Spinal cord (tissue), 9 donors: ENCODE measurements at regions not wholly inside any gene's neighbourhood (a gene's known extent, or its start where the extent isn't known, plus 50 kb on each side); places are given as distances from the start of the nearest gene placed in this dataset.

Source experiments
- DNase-seq, 6 donors: peaks; one replicate each; pipeline versions ENCODE4 v3.0.0 to v3.0.0-alpha.2; 2013 to 2015; ENCODE audit warnings: low spot score in 6 of 6, low read depth in 4 of 6
- H3K27ac ChIP-seq: one replicate; pipeline ENCODE4 v1.5.1; 2013; ENCODE audit warnings: low read depth, low read length, control low read depth
- H3K27me3 ChIP-seq: one replicate; pipeline ENCODE4 v1.6.1; 2013; ENCODE audit warnings: low read length; ENCODE audit not compliant: control insufficient read depth, insufficient read depth
- H3K36me3 ChIP-seq: one replicate; pipeline ENCODE4 v1.6.1; 2013; ENCODE audit warnings: low read length; ENCODE audit not compliant: control insufficient read depth, insufficient read depth
- H3K4me1 ChIP-seq: one replicate; pipeline ENCODE4 v1.6.1; 2013; ENCODE audit warnings: low read length; ENCODE audit not compliant: control insufficient read depth, insufficient read depth
- H3K4me3 ChIP-seq: one replicate; pipeline ENCODE4 v1.5.1; 2013; ENCODE audit warnings: low read depth, low read length, control low read depth
- H3K9me3 ChIP-seq: one replicate; pipeline ENCODE4 v1.6.1; 2013; ENCODE audit warnings: low read length; ENCODE audit not compliant: control insufficient read depth, insufficient read depth
- WGBS: methylation state at CpG from one replicate; pipeline ENCODE4 v1.1.5; 2013; ENCODE audit warnings: missing lambda C conversion rate; ENCODE audit not compliant: insufficient coverage; 5-methylcytosine and 5-hydroxymethylcytosine counted together
- donor health status: healthy.

DNA sequence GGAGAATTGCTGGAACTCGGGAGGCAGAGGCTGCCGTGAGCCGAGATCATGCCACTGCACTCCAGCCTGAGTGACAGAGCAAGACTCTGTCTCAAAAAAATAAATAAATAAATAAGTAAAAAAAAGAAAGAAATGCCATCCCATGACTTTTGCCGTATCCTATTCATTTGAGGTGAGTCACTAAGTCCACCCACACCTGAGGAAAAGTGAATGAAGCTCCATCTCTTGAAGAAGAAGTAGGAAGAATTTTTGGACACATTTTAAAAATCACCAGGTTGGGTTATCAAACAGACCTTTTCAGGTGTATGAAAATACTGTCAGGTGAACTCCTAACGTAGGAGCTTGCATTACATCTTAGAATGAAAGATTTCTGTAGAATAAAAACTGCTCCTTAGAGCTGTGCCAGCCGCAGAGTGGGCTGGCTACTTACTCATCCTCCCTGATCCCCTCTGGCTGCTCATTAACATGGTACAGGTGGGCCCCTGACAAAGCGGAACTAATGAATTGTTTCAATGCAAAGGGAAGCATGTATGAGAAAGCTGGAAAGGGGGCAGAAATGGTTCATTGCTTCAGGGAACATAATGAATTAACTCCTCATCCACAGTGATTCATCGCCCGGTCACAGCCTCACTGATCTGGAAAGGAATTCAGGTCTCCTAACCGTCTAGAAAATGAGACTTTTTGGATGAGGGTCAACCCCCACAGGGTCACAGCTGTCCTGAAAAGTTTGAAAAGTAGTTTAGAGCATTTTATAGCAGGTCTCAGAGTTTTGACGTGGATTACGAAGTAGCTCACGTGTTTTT, 191.4 kb downstream of the SPP2 start:
- H3K4me3 ChIP-seq, result no peak overlapping the region
- H3K27ac ChIP-seq, result no peak overlapping the region
- 20% methylated on average over 1 of the region's 13 CpGs for WGBS
- no peaks in the 10 kb centered on the region for H3K36me3 ChIP-seq
- no peaks in the 10 kb centered on the region for H3K4me1 ChIP-seq
- peak in 1 of 6 donors; percentile 66 for DNase-seq
- H3K9me3 ChIP-seq, result no peaks in the 10 kb centered on the region
- H3K27me3 ChIP-seq, result no peaks in the 10 kb centered on the region

DNA sequence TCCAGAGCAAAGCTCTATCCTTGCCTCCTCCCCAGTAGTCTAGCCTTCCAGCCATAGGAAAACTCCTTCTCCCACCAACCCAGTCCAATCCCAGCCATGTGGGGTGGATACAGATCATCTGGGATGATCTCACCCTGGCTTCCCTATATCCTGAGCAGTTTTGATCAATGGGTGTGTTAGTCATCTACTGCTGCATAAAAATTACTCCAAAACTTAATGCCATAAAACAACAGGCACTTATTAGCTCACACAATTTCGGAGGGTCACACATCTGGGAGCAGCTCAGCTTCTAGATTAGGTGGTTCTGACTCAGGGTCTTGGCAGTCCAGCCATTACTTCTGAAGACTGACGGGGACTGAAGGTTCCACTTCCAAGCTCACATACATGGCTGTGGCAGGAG, 190.4 kb downstream of the SPP2 start:
- Histone ChIP-seq H3K4me1 (no peaks in the 10 kb centered on the region), H3K9me3 (no peaks in the 10 kb centered on the region), H3K27ac (no peak overlapping the region), H3K36me3 (no peaks in the 10 kb centered on the region), H3K27me3 (no peaks in the 10 kb centered on the region), H3K4me3 (no peak overlapping the region)
- DNase-seq, result no peak
- 83% methylated on average over 1 of the region's 2 CpGs for WGBS

- Histone ChIP-seq H3K36me3 (no peaks in the 10 kb centered on the region), H3K9me3 (no peaks in the 10 kb centered on the region), H3K4me3 (no peak overlapping the region), H3K4me1 (no peaks in the 10 kb centered on the region), H3K27me3 (no peaks in the 10 kb centered on the region), H3K27ac (no peak overlapping the region)
- DNase-seq, result no peak
These were observed 184.7 kb downstream of the SPP2 start for GRCh38 chr2:234235191-234235590.

DNA sequence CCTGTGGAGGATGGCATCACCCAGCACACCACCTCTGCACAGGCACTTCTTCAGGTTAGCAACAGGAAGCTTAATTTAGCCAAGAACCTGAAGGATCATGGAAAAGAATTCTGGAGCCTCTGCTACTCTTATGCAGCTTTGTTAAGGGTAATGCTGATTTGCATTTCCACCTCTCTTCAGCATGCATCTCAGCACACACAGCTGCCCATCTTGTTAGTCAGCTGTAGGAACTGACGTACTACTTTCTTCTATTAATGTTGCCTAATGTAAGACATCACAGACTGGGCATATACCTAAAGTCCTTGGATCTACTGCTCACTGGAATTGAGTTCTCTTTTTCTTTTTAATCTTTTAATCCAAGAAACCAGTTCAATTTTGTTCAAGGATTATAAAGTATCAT, 181.0 kb downstream of the SPP2 start:
- Histone ChIP-seq H3K4me1 (no peaks in the 10 kb centered on the region), H3K36me3 (no peaks in the 10 kb centered on the region), H3K4me3 (no peak overlapping the region), H3K27me3 (no peaks in the 10 kb centered on the region), H3K27ac (no peak overlapping the region), H3K9me3 (no peaks in the 10 kb centered on the region)
- DNase-seq, result no peak
- WGBS, result no CpG with 5 or more reads among the region's 1 CpG

GRCh38 chr2:234219046-234219310, 168.5 kb downstream of the SPP2 start:
- Histone ChIP-seq H3K27me3 (no peaks in the 10 kb centered on the region), H3K36me3 (no peaks in the 10 kb centered on the region), H3K4me3 (no peak overlapping the region), H3K27ac (no peak overlapping the region), H3K9me3 (no peaks in the 10 kb centered on the region), H3K4me1 (no peaks in the 10 kb centered on the region)
- no CpG with 5 or more reads among the region's 4 CpGs for WGBS
- no peak for DNase-seq

DNA sequence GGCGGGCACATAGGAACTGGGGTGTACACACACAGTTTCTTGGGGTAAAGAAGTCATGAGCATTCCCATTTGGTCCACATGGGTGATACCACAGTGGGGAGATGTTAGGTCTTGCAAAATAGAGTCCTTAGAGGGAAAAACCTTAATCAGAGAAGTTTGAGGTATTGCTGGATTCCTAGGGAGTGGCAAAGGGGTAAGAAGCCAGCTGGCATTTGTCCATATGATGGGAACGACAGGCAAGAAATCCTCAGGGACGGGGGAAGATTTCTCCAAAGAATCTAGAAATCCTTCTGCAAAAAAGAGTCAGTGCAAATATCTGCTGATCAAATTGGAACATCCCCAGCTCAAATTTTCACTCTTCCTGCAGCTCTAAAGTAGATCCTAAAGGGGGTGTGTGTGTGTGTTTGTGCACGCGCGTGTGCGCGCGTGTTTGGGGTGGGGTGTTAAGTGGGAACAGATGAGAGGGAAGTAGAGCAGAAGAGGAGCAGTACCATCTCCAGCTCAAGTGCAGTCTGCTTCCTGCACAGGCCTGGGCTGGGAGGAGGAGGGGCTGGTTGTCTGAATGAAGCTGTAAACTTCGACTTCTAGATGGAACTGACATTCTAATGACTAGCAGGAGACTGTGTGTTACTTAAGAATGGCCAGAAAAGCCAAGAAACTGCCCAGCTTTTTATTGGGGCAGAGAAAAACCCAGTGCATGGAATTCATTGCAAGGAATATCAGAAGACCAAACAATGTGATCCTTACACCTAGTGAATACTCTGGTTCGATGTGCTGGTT, 168.0 kb downstream of the SPP2 start:
- peak in 2 of 6 donors; percentile 11 to 35 for DNase-seq
- 73% methylated on average over 10 of the region's 11 CpGs for WGBS
- Histone ChIP-seq H3K27ac (no peak overlapping the region), H3K4me3 (no peak overlapping the region), H3K27me3 (no peaks in the 10 kb centered on the region), H3K9me3 (no peaks in the 10 kb centered on the region), H3K4me1 (no peaks in the 10 kb centered on the region), H3K36me3 (no peaks in the 10 kb centered on the region)

DNA sequence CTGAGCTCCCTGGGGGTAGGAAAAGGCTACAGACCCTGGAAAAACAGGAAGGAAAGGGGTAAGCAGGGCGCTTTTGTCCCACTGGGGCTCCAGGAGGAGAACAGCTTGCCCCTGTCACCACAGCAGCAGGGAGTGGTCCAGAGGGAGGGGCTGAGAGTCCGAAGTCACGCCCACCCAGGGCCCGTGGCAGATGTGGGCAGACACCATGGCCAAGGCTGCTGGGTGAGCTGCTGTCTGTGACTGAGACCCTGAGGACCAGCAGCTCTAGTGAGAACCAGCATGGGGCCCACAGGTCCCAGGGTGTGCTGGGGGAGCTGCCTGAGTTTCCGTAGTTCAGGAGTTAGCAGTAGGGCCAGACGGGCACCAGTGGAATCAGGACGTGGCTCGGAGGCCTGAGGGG, 162.0 kb downstream of the SPP2 start:
- Histone ChIP-seq H3K27ac (no peak overlapping the region), H3K4me1 (no peaks in the 10 kb centered on the region), H3K27me3 (no peaks in the 10 kb centered on the region), H3K36me3 (no peaks in the 10 kb centered on the region), H3K4me3 (no peak overlapping the region), H3K9me3 (no peaks in the 10 kb centered on the region)
- no peak for DNase-seq
- WGBS, result 84% methylated on average over 8 of the region's 8 CpGs

GRCh38 chr2:234211797-234212196, 161.3 kb downstream of the SPP2 start:
- H3K4me3 ChIP-seq, result no peak overlapping the region
- H3K4me1 ChIP-seq, result no peaks in the 10 kb centered on the region
- H3K9me3 ChIP-seq, result peaks cover under 1% of the 10 kb centered on the region
- no peaks in the 10 kb centered on the region for H3K36me3 ChIP-seq
- no peaks in the 10 kb centered on the region for H3K27me3 ChIP-seq
- peak in 1 of 6 donors; percentile 27 for DNase-seq
- no peak overlapping the region for H3K27ac ChIP-seq
- no CpG with 5 or more reads among the region's 4 CpGs for WGBS

DNA sequence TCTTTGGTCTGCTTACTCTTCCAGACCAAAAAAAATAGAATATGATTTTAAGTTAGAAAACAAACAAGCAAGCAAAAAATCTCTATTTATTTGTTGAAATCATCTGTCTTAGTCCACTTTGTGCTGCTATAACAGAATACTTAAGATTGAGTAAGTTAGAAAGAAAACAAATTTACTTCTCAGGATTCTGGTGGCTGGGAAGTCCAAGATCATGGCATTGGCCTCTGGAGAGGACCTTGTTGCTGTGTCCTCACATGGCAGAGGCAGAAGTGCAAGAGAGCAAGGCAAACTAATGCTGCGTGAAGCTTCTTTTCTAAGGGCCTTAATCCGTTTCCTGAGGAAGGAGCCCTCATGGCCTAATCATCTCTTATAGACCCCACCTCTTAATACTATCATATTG, 156.2 kb downstream of the SPP2 start:
- Histone ChIP-seq H3K4me3 (no peak overlapping the region), H3K27me3 (no peaks in the 10 kb centered on the region), H3K27ac (no peak overlapping the region), H3K36me3 (no peaks in the 10 kb centered on the region), H3K9me3 (peaks cover 2% of the 10 kb centered on the region), H3K4me1 (no peaks in the 10 kb centered on the region)
- no CpG with 5 or more reads among the region's 2 CpGs for WGBS
- DNase-seq, result no peak

DNA sequence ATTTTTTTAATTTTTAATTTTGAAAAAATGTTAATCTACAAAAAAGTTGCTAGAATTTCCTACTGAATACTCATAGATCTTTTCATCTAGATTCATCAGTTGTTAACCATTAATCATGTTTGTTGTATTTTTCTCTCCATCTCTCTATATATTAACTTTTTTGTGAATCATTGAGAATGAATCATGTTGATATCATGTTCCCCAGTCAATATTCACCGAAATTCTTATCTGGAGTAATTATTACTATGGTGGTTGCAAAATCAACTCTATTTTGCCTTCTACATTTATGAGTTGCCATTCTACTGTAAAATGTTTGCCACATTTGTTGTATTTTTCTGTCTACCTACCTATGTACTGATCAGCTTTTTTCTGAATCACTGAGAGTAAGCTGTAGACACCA, 154.0 kb downstream of the SPP2 start:
- no peak for DNase-seq
- no peaks in the 10 kb centered on the region for H3K36me3 ChIP-seq
- no peaks in the 10 kb centered on the region for H3K27me3 ChIP-seq
- no peaks in the 10 kb centered on the region for H3K4me1 ChIP-seq
- H3K27ac ChIP-seq, result no peak overlapping the region
- peaks cover 2% of the 10 kb centered on the region for H3K9me3 ChIP-seq
- no peak overlapping the region for H3K4me3 ChIP-seq
- no CpG with 5 or more reads among the region's 1 CpG for WGBS
